HepG2 (cell line): ENCODE measurements at regions not wholly inside any gene's neighbourhood (a gene's known extent, or its start where the extent isn't known, plus 50 kb on each side); places are given as distances from the start of the nearest gene placed in this dataset.

Experiments
- HNRNPLL ChIP-seq: fragments of 200-400 bp; formaldehyde crosslinking; IDR thresholded peaks from 2 replicates; pipeline ENCODE4 v1.6.1; 2017; ENCODE audit warnings: mild to moderate bottlenecking, low read depth, low read length; ENCODE audit not compliant: poor library complexity, severe bottlenecking
- SMARCC2 ChIP-seq: fragments of 450-650 bp; IDR thresholded peaks from 2 replicates; pipeline ENCODE4 v1.6.1; 2017; ENCODE audit warnings: antibody characterized with exemption, mild to moderate bottlenecking
- SRSF4 ChIP-seq: fragments of 200-400 bp; formaldehyde crosslinking; IDR thresholded peaks from one replicate; pipeline ENCODE4 v1.6.1; 2018; ENCODE audit warnings: mild to moderate bottlenecking, low read depth, low read length, moderate library complexity; ENCODE audit not compliant: poor library complexity, severe bottlenecking
- TF ChIP-seq, protein P1 (sequence below): fragments of 450-650 bp; IDR thresholded peaks from 2 replicates; pipeline ENCODE4 v1.6.1; 2017
- TF ChIP-seq, protein P2 (sequence below): sonication (generic); formaldehyde crosslinking; IDR thresholded peaks from 2 replicates; pipeline ENCODE4 v1.4.0; 2020; ENCODE audit warnings: missing genetic modification reagents, borderline replicate concordance
- TF ChIP-seq, protein P3 (sequence below): sonication (generic); formaldehyde crosslinking; IDR thresholded peaks from 2 replicates; pipeline ENCODE4 v1.5.0; 2020; ENCODE audit warnings: mild to moderate bottlenecking, missing genetic modification reagents, moderate library complexity

DNA sequence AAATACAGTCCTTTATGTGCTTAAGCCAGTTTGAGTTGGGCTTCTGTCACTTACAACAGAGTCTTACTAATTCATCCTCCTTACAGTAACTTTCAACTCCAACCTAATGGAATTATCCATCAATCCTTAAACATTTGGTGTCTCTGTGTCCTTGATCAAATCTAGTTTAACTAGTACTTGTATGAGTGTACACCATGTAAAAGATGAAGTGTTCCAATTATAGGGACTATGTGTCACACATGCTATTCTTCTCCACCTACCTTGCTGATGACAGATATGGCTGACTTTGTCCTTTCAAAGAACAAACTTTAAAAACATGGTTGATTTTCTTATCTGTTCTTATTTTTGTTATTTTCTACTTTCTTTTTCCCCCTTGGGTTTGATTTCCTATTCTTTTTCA lies 60.4 kb upstream of the NBPF3 start:
- TF ChIP-seq SRSF4 (no peak), SMARCC2 (no peak), HNRNPLL (no peak)
- TF ChIP-seq, protein P1, sequence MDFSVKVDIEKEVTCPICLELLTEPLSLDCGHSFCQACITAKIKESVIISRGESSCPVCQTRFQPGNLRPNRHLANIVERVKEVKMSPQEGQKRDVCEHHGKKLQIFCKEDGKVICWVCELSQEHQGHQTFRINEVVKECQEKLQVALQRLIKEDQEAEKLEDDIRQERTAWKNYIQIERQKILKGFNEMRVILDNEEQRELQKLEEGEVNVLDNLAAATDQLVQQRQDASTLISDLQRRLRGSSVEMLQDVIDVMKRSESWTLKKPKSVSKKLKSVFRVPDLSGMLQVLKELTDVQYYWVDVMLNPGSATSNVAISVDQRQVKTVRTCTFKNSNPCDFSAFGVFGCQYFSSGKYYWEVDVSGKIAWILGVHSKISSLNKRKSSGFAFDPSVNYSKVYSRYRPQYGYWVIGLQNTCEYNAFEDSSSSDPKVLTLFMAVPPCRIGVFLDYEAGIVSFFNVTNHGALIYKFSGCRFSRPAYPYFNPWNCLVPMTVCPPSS: no peak
- TF ChIP-seq, protein P2, sequence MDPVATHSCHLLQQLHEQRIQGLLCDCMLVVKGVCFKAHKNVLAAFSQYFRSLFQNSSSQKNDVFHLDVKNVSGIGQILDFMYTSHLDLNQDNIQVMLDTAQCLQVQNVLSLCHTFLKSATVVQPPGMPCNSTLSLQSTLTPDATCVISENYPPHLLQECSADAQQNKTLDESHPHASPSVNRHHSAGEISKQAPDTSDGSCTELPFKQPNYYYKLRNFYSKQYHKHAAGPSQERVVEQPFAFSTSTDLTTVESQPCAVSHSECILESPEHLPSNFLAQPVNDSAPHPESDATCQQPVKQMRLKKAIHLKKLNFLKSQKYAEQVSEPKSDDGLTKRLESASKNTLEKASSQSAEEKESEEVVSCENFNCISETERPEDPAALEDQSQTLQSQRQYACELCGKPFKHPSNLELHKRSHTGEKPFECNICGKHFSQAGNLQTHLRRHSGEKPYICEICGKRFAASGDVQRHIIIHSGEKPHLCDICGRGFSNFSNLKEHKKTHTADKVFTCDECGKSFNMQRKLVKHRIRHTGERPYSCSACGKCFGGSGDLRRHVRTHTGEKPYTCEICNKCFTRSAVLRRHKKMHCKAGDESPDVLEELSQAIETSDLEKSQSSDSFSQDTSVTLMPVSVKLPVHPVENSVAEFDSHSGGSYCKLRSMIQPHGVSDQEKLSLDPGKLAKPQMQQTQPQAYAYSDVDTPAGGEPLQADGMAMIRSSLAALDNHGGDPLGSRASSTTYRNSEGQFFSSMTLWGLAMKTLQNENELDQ: no peak
- TF ChIP-seq, protein P3, sequence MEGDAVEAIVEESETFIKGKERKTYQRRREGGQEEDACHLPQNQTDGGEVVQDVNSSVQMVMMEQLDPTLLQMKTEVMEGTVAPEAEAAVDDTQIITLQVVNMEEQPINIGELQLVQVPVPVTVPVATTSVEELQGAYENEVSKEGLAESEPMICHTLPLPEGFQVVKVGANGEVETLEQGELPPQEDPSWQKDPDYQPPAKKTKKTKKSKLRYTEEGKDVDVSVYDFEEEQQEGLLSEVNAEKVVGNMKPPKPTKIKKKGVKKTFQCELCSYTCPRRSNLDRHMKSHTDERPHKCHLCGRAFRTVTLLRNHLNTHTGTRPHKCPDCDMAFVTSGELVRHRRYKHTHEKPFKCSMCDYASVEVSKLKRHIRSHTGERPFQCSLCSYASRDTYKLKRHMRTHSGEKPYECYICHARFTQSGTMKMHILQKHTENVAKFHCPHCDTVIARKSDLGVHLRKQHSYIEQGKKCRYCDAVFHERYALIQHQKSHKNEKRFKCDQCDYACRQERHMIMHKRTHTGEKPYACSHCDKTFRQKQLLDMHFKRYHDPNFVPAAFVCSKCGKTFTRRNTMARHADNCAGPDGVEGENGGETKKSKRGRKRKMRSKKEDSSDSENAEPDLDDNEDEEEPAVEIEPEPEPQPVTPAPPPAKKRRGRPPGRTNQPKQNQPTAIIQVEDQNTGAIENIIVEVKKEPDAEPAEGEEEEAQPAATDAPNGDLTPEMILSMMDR (CRISPR knock-in tag): no peak
